GM23338 (cell line): ENCODE measurements at regions not wholly inside any gene's neighbourhood (a gene's known extent, or its start where the extent isn't known, plus 50 kb on each side); places are given as distances from the start of the nearest gene placed in this dataset.

ENCODE experiments used
- ATAC-seq: fragments of 200-7000 bp; cut with Tn5 transposase; 3 replicates; pipeline ENCODE4 v1.9.1; 2020
- DNase-seq: peaks from one replicate; pipeline ENCODE4 v3.0.0-alpha.2; 2015; ENCODE audit warnings: low spot score
- H2AFZ ChIP-seq: fragments of 200-600 bp; sonication (generic); 2 replicates; pipeline ENCODE4 v1.8.0; 2016; ENCODE audit warnings: antibody characterized with exemption, mild to moderate bottlenecking, moderate library complexity
- H3F3A ChIP-seq: fragments of 200-600 bp; sonication (generic); replicated peaks from 2 replicates; pipeline ENCODE4 v1.8.0; 2017; ENCODE audit warnings: antibody characterized with exemption, mixed run types, low read depth
- H3K27ac ChIP-seq: fragments of 200-600 bp; sonication (generic); 2 replicates; pipeline ENCODE4 v1.6.1; 2016; ENCODE audit warnings: low read depth
- H3K27me3 ChIP-seq: fragments of 200-600 bp; sonication (generic); 2 replicates; pipeline ENCODE4 v1.8.0; 2016; ENCODE audit warnings: mild to moderate bottlenecking, mixed run types, moderate library complexity; ENCODE audit not compliant: insufficient read depth
- H3K36me3 ChIP-seq: fragments of 200-600 bp; sonication (generic); 2 replicates; pipeline ENCODE4 v1.8.0; 2016; ENCODE audit warnings: mild to moderate bottlenecking; ENCODE audit not compliant: insufficient read depth
- H3K4me1 ChIP-seq: fragments of 200-600 bp; sonication (generic); 2 replicates; pipeline ENCODE4 v1.8.0; 2016; ENCODE audit warnings: mild to moderate bottlenecking, moderate library complexity; ENCODE audit not compliant: insufficient read depth
- H3K4me2 ChIP-seq: fragments of 200-600 bp; sonication (generic); 2 replicates; pipeline ENCODE4 v1.7.1; 2017; ENCODE audit warnings: mixed run types
- H3K4me3 ChIP-seq: fragments of 200-600 bp; sonication (generic); 2 replicates; pipeline ENCODE4 v1.6.1; 2016; ENCODE audit warnings: mixed run types
- H3K79me2 ChIP-seq: fragments of 200-600 bp; sonication (generic); replicated peaks from 2 replicates; pipeline ENCODE4 v1.8.0; 2017; ENCODE audit warnings: mild to moderate bottlenecking; ENCODE audit not compliant: insufficient read depth
- H3K9me2 ChIP-seq: fragments of 200-600 bp; sonication (generic); 2 replicates; pipeline ENCODE4 v1.8.0; 2017; ENCODE audit not compliant: insufficient read depth
- H4K20me1 ChIP-seq: fragments of 200-600 bp; sonication (generic); replicated peaks from 2 replicates; pipeline ENCODE4 v1.8.0; 2017; ENCODE audit warnings: mild to moderate bottlenecking; ENCODE audit not compliant: insufficient read depth
- H3K27ac Mint-ChIP-seq: 2 replicates; pipeline ENCODE4 v1.8.0; 2020; ENCODE audit warnings: inconsistent platforms, mild to moderate bottlenecking, moderate library complexity, mixed read lengths
- H3K27me3 Mint-ChIP-seq: 3 replicates; pipeline ENCODE4 v1.8.0; 2022; ENCODE audit warnings: low read depth, mild to moderate bottlenecking, moderate library complexity, mixed read lengths, inconsistent platforms; ENCODE audit not compliant: insufficient read depth, poor library complexity
- H3K36me3 Mint-ChIP-seq: 3 replicates; pipeline ENCODE4 v1.8.0; 2021; ENCODE audit warnings: low read depth, mild to moderate bottlenecking, inconsistent platforms, moderate library complexity, mixed read lengths
- H3K4me1 Mint-ChIP-seq: 3 replicates; pipeline ENCODE4 v1.8.0; 2020; ENCODE audit warnings: mild to moderate bottlenecking, inconsistent platforms, mixed read lengths
- H3K4me3 Mint-ChIP-seq: 3 replicates; pipeline ENCODE4 v1.8.0; 2021; ENCODE audit warnings: moderate library complexity, mild to moderate bottlenecking, inconsistent platforms, mixed read lengths
- H3K9me3 Mint-ChIP-seq: 3 replicates; pipeline ENCODE4 v1.8.0; 2020; ENCODE audit warnings: moderate library complexity, mild to moderate bottlenecking, inconsistent platforms, mixed read lengths
- CREB1 ChIP-seq: fragments of 250-450 bp; sonication (Bioruptor Pico); IDR thresholded peaks from 2 replicates; pipeline ENCODE4 v1.5.0; 2020; ENCODE audit warnings: low read depth, mild to moderate bottlenecking, moderate library complexity
- CTCF ChIP-seq, 2 experiments: fragments of 200-600 bp in 1 of 2; sonication (generic) in 1 of 2; conservative IDR thresholded peaks; 2 replicates each; pipeline versions ENCODE4 v1.5.1 to v1.6.1; 2016 to 2017; ENCODE audit warnings: antibody characterized with exemption in 2 of 2, low read depth in 2 of 2, mild to moderate bottlenecking in 2 of 2, moderate library complexity in 1 of 2
- ETS1 ChIP-seq: IDR thresholded peaks from 2 replicates; pipeline ENCODE4 v1.6.1; 2016; ENCODE audit warnings: antibody characterized with exemption
- EZH2 ChIP-seq: fragments of 200-600 bp; sonication (generic); IDR thresholded peaks from one replicate; pipeline ENCODE4 v1.8.0; 2017; ENCODE audit warnings: antibody characterized with exemption, mild to moderate bottlenecking, low read depth; ENCODE audit not compliant: unreplicated experiment
- EZH2phosphoT487 ChIP-seq: fragments of 200-600 bp; sonication (generic); IDR thresholded peaks from one replicate; pipeline ENCODE4 v1.8.1; 2018; ENCODE audit warnings: antibody characterized with exemption; ENCODE audit not compliant: unreplicated experiment
- JUNB ChIP-seq: IDR thresholded peaks from one replicate; pipeline ENCODE4 v1.6.1; 2016; ENCODE audit warnings: antibody characterized with exemption; ENCODE audit not compliant: unreplicated experiment
- NANOG ChIP-seq: IDR thresholded peaks from 2 replicates; pipeline ENCODE4 v1.6.1; 2016; ENCODE audit warnings: antibody characterized with exemption, borderline replicate concordance
- POLR2AphosphoS5 ChIP-seq: IDR thresholded peaks from 2 replicates; pipeline ENCODE4 v1.6.1; 2016; ENCODE audit warnings: antibody characterized with exemption, low read depth
- REST ChIP-seq: IDR thresholded peaks from one replicate; pipeline ENCODE4 v1.6.1; 2018; ENCODE audit warnings: antibody characterized with exemption; ENCODE audit not compliant: unreplicated experiment
- STAT1 ChIP-seq: IDR thresholded peaks from one replicate; pipeline ENCODE4 v1.6.1; 2016; ENCODE audit warnings: antibody characterized with exemption; ENCODE audit not compliant: unreplicated experiment
- ZNF114 ChIP-seq: fragments of 250-450 bp; sonication (Bioruptor Pico); IDR thresholded peaks from 2 replicates; pipeline ENCODE4 v1.5.0; 2020; ENCODE audit warnings: mild to moderate bottlenecking, moderate library complexity
- ZNF462 ChIP-seq: fragments of 250-450 bp; sonication (Bioruptor Pico); IDR thresholded peaks from 2 replicates; pipeline ENCODE4 v1.5.0; 2020; ENCODE audit warnings: mild to moderate bottlenecking, moderate library complexity

GRCh38 chr4:56745042-56745441 lies 63.9 kb upstream of the HOPX start (continued):
- TF ChIP-seq ETS1 (no peak), REST (no peak), CTCF (conservative IDR thresholded peaks at IDR 0.05; ENCODE audit: low read depth in 2 of 2) (no peak), CREB1 (CRISPR knock-in tag) (no peak), NANOG (no peak), JUNB (no peak)

GRCh38 chr4:56744030-56744429 lies 62.9 kb upstream of the HOPX start:
- H3K79me2 ChIP-seq: no peaks in the 10 kb centered on the region
- no peak overlapping the region for H3K27ac Mint-ChIP-seq
- H3K27ac ChIP-seq: no peak overlapping the region
- H3K27me3 ChIP-seq: no peaks in the 10 kb centered on the region
- H3K4me1 ChIP-seq: no peaks in the 10 kb centered on the region
- H3K36me3 Mint-ChIP-seq: no peaks in the 10 kb centered on the region
- no peaks in the 10 kb centered on the region for H3F3A ChIP-seq
- no peak for DNase-seq
- no peak overlapping the region for H3K4me3 ChIP-seq
- H2AFZ ChIP-seq: no peak overlapping the region
- H4K20me1 ChIP-seq: no peaks in the 10 kb centered on the region
- H3K4me3 Mint-ChIP-seq: no peak overlapping the region
- no peaks in the 10 kb centered on the region for H3K4me1 Mint-ChIP-seq
- no peak for ATAC-seq
- H3K9me2 ChIP-seq: no peaks in the 10 kb centered on the region
- no peak overlapping the region for H3K4me2 ChIP-seq
- no peaks in the 10 kb centered on the region for H3K36me3 ChIP-seq
- no peaks in the 10 kb centered on the region; the same call in 2 of the 3 replicates for H3K9me3 Mint-ChIP-seq
- H3K27me3 Mint-ChIP-seq: peaks cover 2% of the 10 kb centered on the region
- TF ChIP-seq ZNF462 (CRISPR knock-in tag): no peak
- no peak for TF ChIP-seq EZH2phosphoT487
- TF ChIP-seq JUNB: no peak
- TF ChIP-seq ZNF114 (CRISPR knock-in tag): no peak
- TF ChIP-seq CREB1 (CRISPR knock-in tag): no peak
- no peak for TF ChIP-seq EZH2
- TF ChIP-seq POLR2AphosphoS5: no peak
- no peak for TF ChIP-seq ETS1
- no peak for TF ChIP-seq STAT1
